GM21528 (cell line): ENCODE measurements at regions not wholly inside any gene's neighbourhood (a gene's known extent, or its start where the extent isn't known, plus 50 kb on each side); places are given as distances from the start of the nearest gene placed in this dataset.

Source experiments
- ATAC-seq: cut with Tn5 transposase; IDR thresholded peaks from one replicate; pipeline ENCODE4 v1.9.1; 2021; ENCODE audit warnings: mild to moderate bottlenecking, moderate library complexity; ENCODE audit not compliant: unreplicated experiment, low FRiP score

DNA sequence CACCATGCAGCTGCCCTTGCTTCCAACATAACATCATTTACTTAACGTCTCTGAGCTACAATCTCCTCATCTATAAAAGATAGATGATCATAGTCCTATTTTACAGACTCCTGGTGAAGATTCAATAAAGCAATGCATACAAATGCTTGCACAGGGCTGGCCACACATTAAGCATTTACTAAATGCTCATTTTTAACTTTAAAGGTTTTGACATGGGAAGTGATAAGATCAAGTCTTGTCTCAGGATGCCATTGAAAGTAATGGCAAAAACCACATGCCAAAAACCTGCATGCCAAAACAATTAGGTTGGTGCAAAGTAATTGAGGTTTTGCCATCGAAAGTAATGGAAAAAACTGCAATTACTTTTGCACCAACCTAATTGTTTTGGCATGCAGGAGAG lies 181.2 kb upstream of the ADRA1B start:
- no peak for ATAC-seq

DNA sequence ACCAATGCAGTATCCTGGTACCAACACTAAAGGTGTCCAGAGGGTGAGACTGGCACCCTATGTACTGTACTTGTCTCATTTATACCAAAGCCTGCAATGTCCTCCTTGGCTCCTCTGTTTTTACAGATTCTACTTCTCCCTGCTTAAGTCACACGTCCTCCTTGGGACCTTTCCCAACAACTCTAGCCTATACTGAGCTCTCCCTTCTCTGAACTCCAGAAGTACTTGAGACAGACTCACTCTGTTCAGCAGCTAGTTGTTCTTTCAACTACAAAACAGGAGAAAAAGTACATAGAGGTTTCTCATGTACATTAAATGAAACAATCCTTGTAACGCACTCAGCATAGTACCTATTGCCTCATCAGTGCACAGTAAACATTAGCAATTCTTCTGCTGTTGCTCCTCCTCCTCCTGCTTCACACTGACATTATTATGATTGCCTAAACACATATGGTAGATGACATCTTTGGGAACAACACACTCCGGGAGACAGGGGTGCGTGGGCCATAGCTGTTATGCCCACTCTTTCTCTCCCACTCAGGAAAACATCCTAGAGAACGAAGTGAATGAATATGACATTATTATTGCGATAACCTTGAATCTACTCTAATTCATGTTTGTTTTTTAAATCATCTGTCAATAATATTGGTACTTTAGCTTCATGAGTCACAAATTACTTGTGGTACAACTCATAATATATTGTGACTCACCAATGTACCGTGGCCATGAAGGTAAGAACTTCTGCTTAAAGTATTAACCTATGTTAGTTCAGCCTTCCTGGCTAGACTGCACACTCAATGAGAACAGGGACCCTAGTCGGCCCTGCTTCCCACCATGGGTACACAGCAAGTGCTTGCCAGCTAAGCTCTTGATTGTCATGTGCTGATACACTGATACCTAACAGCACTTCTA lies 180.3 kb upstream of the ADRA1B start:
- no peak for ATAC-seq

DNA sequence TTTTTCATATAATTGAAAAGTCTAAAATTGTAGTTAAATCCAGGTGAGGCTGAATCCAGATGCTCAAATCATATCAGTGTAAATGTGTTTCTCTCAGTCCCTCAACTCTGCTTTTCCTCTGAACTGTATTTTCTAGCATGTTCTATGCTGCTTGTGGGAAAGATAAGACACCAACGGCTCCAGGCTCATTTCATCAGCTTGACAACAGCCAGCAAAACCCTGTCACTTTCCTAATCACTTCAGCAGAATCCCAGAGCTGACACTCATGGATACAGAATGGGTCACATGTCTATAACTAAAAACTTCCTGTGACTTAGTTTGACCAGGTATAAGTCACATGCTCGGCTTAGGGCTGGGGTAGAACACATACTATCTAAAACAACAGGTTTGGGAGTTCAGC lies 179.4 kb upstream of the ADRA1B start:
- ATAC-seq = no peak

DNA sequence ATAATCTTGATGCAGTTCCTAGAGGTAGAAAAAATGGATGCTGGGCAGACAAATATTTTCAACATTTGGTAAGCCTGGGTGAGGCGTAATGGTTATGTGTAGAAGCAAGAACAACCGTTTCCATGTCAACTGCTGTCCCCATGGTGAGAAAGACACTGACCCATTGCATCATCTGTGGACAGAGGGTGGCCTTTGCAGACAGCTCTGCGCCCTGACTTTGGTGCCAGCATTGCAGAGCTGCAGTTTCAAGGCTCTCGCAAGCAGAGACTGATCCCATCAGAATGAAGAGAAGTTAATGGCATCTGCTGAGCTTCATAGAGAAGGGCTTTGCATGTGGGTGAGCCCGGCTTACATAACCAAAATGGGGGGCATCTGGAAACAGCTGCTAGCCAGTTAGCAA lies 179.0 kb upstream of the ADRA1B start:
- ATAC-seq = no peak

DNA sequence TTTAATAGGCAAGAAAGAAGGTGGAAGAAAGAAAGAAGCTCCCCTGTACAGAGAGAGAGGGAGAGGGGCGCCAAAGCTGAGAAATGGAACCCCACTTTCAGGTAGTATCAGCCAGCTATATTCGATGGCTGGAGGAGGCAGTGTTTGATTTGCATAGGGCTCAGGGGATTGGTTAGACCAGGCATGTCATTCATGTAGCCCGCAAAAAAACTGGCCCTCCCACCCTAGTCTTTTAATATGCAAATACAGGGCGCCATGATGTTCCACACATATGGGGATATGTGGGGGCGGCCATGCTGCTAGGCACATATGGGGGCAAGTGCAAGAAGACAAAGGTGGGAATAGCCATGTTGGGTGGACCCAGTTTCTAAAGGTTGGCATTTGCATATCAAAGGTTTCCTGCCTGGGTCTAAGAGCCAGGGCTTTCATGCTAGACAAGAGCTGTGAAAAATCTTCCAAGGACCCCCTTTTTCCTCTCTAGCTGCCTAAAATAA lies 174.4 kb upstream of the ADRA1B start:
- no peak for ATAC-seq

DNA sequence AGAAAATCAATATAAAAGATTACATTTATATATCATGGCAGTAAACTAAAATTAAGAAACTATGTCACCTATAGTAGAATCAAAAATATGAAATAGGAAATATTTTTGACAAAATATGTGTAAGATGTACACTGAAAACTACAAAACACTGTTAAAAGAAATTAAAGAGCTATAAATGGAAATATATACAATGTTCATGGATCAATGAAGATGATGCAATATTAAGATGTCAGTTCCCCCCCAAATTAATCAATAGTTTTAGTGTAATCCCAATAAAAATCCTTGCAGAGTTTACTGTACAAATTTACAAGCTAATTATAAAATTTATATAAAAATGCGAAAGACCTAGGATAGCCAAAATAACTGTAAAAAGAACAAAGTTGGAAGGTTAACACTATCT lies 173.0 kb upstream of the ADRA1B start:
- ATAC-seq = no peak

DNA sequence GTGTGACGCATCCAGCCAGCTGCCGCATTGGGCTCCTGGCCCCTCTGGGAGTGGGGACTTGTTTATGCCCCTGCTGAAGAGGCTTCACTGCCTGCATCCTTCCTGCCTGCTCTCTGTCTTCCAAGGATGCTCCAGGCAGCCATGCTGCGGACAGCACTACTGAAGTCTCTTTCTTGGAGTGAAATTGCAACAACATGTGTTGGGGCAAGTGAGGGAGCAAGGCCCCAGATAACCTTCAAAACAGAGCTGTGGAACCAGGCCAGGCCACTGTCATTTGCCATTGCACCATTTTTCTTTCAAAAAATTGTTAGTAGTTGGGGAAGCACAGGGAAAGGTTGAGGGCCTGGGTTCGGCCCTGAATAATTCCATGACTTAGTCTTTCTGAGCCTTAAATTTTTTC lies 169.6 kb upstream of the ADRA1B start:
- ATAC-seq = no peak

DNA sequence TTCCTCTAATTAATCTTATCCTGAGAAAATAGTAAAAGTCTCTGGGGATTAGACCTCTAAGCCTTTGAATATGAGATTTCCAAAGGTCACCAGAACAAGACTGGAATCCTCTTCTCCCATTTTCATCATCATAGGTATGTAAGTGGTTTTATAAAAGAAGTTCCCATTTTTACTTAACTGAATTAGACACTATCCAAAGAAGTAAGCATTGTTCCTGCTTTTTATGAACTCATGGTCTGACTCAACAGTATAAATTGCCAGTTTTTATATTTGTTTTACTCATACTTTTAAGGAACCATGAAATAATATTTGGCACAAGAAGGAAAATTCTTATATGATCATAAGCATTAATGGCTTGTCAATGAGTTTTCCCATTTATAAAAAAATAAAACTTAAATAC lies 167.1 kb upstream of the ADRA1B start:
- ATAC-seq = no peak

DNA sequence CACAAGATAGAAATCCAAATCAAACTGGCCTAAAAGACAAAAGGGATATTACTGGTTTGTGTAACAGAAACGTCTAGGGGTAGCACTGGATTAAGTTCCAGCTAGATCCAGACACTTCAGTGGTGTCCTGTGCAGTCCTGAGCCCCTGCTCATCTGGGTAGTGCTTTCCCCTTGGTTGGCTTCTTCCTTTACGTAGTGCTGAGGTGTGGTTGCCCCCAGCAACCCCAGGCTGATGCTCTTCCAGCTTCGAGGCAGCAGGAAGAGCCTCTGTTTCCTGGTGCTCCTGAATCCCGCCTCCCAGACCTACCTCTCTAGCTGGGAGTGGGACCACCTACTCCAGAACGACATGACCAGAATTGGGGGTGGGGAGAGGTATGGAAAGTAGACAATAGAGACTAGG lies 166.1 kb upstream of the ADRA1B start:
- no peak for ATAC-seq

DNA sequence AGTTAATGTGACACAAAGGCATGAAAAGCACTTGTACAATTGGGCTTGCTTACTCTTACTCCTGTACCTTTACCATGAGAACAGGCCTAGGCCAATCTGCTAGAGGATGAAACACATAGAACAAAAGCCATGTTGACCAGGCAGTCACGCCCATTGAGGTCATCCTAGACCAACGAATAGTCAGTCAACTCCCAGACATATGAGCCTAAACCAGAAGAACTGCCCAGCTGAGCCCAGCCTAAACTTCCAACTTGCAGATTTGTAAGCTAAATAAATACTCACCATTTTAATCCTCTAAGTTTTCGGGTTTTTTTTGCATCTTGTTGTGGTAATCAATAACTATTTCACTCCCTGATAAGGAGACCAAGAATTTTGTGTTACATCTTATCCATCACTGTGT lies 164.8 kb upstream of the ADRA1B start:
- no peak for ATAC-seq

DNA sequence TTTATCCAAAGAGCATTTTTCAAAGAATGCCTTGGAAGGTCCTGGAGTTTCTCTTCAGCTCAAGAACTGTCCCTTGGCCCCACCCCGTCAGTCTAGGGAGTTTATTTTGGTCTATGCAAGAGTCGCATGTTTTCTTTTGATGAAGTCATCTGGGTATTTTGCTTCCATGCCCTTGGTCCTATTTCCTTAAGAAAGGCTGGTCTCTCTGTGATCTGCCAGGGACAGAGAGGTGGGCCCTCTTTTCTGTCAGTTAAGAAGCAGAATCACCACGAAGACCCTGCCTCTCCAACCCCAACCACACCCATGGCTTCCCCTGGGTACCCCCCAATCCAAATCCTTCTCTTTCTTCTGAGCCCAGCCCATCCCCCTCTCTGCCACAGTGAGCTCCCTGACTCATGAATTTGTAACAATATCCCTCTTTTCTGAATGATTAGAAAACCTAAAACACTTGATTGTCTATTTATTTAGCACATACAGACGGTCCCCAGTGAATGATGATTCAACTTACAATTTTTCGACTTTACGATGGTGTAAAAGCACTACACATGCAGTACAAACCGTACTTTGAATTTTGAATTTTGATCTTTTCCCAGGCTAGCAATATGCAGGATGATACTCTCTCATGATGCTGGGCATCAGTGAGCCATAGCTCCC lies 163.5 kb upstream of the ADRA1B start:
- no peak for ATAC-seq

DNA sequence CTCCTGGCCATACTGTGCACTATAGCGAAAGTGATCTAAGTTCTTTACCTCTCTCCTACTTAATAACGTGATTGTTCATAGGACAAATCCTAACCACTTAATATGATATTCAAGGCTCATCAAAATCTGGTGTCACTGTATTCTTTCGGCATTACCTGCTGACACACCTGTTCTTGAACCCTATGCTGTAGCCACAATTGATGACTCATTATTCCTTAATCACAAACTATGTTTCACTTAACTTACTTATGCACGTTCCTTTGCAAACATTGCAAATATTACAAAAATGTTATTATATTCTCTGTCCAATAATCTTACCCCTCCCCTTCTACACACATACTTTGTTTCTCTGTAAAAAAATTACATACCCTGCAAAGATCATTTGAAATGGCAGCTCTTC lies 158.1 kb upstream of the ADRA1B start:
- no peak for ATAC-seq

DNA sequence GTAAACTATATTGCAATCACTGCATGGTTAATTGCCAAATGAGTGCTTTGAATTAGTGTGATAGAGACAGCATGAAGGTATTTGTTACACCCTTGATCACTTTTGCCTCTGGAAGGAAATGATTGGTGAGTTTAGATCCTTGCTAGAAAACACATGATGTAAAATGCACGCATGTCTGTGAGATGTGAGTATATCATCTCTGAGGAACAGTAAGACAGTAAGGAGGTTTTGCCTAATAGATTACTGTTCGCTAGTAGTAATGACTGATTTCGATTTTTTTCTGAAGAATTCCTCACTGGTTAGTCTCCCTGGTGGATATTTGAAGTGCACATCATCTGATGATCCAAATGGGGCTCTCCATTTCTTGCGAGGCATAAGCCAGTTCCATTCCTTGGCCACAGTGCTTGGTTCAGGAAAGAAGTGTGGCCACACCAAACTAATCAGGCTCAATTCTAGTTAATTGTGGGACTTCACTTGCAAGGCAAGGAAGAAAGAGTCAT lies 156.4 kb upstream of the ADRA1B start:
- ATAC-seq = no peak

DNA sequence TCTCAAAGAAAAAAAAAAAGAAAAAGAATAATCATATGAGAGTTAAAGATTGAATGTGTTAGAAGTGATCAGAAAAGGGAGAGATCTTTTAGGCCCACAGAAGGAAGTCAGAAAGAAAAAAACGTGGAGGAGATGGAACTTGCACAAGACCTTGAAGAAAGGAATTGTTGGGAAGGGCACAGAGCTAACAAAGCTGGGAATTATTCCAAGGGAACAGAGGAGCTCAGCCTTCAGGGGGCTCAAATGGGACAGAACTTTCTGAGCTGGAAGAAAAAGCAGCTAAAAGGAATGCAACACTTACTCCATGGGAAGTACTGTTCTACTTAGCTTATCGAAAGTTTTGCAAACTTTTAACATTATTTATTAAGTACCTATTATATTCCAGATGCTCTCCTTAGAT lies 153.4 kb upstream of the ADRA1B start:
- no peak for ATAC-seq

DNA sequence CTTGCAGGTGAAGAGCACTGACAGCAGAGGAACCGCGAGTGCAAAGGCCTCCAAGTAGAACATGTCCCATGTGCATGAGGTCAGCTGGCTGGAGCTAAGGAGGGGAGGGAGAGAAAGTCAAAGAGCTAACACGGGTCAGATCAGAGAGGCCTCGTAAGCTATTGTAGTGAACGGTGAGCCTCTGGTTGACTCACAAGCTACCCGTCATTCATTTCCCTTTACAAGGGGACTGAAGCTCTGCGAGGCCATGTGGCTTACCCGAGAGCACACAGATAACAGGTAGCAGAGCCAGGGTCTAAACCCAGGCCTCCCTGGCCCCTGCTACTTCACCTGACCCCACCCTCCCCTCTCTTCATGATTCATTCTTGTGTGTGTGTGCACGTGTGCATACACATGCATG lies 152.7 kb upstream of the ADRA1B start:
- ATAC-seq = no peak

DNA sequence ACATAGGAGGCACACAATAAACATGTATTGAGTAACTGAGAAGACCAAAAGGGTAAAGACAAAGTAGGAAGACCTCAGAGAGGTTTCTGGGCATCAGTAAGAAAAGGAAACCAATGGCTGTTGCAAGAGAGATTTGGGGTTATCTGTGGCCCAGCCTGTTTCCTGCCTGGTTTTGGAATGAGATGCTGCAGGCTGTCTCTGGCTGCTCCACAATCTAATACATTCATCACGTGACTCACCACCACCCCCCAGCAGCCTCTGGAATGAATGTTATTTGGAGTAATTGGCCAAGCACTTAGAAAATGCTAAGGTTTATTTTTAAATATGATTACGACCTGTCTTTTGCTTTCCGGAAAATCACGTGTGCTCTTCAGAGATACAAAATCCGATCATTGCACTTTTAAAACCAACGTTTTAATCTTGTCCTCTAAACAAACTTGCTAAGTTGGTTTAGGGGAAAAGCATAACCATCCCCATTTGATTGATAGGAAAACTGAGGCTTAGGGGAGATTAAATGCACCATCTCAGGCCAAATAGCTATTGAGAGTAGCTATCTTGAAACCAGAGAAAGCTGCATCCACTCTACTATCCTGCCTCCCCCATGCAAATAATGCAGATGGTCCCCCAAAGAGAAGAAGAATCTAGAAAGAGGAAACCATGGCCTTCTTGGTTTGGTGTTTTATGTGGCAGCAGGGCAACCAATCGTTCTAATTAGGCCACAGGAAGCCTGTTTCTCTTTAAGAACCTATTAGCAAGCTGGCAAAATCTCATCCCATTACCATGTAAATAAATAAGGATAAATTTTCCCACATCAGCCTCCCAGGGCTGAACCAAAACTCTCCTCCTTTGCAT lies 151.8 kb upstream of the ADRA1B start:
- ATAC-seq = no peak

DNA sequence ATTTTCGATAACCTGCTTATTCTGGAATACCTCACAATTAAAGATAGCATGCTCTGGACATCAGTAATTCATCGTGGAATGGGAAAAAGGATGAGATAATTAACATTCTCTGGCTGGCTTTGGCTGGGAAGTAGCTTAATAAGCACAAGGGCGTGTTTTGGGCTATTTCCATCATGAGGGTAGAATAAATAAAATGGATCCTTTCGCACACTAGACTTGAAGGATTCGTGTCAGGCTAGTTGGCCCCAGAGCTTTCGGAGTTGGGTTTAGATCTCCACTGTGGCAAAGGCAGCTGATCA lies 151.2 kb upstream of the ADRA1B start:
- ATAC-seq = no peak

DNA sequence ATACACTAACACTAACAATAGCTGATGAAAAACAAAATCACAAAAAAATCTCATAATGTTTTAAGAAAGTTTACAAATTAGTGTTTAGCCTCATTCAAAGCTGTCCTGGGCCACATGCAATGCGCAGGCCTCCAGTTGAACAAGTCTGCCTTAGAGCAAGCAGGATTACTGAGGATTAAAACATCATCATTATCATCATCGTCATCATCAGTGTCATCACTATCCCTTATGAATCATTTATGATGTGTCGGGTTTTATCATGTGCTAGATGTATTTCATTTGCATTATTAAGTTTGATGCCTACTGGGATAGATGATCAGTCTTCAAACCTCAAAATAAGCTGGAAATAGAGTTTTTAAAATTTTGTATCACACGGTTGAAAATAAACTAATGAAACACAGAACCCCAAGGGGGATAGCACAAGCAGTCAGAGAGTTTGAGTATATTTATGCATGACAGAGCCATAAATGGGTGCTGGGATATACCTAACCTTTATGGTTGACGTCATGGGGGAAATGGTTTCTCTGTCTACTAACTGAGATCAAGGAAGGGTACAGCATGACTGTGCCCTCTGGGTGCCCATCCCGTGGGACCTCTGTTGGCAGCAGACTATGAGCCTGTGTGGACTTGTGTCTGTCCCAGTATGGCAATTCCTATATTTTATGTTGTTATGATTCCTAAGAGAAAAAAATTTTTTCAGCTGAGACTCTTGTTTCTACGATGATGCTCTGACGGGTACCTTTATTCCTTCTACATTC lies 150.3 kb upstream of the ADRA1B start:
- no peak for ATAC-seq

DNA sequence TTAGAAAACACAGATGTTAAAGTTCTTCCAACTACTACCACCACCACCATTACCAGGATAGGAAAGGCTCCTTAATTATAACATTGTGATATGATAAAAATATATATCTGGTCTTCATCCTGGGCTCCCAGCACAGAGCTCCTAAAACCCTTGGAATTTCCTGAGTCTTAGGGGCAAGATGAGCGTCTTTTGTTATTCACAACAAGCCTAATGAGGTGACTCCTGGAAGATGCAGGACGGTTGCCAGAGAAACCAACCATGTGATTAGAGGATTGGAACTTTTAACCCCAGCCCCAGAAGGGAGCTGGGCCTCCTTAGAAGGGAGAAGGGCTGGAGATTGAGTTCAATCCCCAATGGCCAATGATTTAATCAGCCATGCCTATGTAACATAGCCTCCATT lies 148.0 kb upstream of the ADRA1B start:
- no peak for ATAC-seq

DNA sequence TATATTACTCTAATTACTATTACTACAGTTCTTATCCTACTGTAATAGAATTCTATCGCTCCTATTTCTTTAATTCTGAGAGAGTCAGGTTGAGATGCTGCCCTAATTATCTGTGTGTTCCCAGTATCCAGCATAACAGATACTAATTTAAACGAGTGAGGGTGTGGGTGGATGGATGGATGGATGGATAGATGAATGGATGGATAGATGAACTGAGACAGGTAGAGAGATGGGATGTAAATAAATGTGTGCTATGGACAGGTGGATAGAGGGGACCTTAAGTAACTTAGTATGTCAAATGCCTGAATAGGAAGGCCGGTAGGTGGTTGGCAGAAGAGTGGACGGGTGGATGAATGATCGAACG lies 143.6 kb upstream of the ADRA1B start:
- no peak for ATAC-seq
